ENCODE measurements at regions not wholly inside any gene's neighbourhood (a gene's known extent, or its start where the extent isn't known, plus 50 kb on each side); places are given as distances from the start of the nearest gene placed in this dataset.
"Not testable (repeated sequence)": the region's sequence is repeated elsewhere in the genome, so short reads cannot be mapped to it uniquely, and the experiment has no call there.

GRCh38 chr1:105398909-105399308 is 1649.2 kb downstream of the AMY1C start:
- no peak for DNase-seq (ENCODE audit: low spot score)

DNA sequence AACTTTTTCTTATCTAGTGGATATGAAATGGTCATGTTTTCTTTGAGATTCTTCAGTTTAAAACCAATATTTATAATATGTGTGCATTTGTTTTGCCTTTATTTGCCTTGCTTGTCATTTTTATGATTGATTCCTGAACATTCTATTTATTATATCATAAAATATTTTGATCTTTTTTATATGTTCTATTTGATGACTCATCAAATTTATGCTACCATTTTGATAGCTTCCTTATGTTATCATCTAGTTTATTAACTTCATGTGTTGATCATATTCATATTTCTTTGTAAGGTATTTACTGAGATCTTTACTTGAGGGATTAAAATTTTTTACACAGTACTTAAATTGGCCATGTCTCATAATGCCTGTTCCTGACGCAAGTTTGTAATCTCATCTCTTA is 1650.0 kb downstream of the AMY1C start:
- DNase-seq (ENCODE audit: low spot score), result no peak

- DNase-seq (ENCODE audit: low spot score), result no peak
Measured at GRCh38 chr1:105416261-105416660, 1640.2 kb upstream of the PRMT6 start.

DNA sequence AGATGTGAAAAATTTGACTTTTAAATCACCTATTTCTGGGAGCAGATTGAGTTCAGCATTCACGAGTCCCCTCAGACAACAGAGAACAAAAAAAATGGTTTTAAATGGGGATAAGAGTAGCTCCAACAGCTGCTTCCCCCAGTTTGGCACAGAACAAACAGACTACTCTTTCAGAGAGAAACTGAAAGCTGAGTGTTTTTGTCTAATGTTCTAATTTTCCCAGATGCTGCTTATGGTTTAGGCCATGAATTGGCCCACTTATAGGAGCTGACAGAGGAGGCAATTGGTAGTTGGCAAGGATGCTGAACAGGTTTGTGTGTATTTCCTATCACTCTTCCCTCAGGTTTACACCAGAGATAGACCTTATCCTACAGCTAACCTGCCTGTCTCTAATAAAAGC is 1637.4 kb upstream of the PRMT6 start:
- DNase-seq (ENCODE audit: low spot score), result no peak

GRCh38 chr1:105427543-105427942 is 1628.9 kb upstream of the PRMT6 start:
- no peak for DNase-seq (ENCODE audit: low spot score)

- no peak for DNase-seq (ENCODE audit: low spot score)
Measured at GRCh38 chr1:105436589-105437259, 1619.8 kb upstream of the PRMT6 start.

DNA sequence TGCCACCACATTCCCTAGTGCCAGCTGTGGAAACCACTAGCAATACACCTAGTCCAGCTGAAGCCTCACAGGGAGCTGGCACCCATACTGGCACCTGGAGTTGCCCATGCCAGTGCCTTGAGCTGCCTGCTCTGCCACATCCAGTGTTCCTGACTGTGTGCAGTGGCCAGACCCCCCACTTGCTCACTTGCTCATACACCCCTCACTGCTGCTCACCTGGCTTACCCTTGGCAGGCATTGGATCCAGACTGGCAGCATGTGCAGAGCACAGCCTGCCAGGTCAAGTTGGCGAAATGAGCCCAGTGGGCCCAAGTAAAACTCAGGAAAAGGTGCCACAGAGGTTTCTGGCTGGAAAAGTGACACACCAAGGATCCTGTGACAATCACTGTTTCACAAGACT is 1618.6 kb upstream of the PRMT6 start:
- DNase-seq (ENCODE audit: low spot score), result no peak

DNA sequence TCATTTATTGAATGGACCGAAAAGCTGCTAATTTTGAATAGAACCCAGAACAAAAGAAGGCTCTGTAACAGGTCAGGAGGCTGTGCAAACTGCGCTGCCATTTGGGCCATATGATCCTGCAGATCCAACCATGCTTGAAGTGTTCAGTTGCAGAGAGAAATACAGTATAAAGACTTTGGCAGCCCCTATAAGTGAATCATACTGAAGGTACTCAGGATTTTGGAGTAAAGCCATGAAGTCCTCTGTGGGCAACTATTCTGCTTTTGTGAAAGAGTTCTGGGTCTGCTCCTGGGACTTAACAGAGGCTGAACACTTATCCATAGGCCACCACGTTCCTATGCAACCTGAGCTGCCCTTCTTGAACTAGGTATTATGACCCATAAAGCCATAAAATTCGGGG is 1613.6 kb upstream of the PRMT6 start:
- no peak for DNase-seq (ENCODE audit: low spot score)

- DNase-seq (ENCODE audit: low spot score), result no peak
Measured at GRCh38 chr1:105459759-105460158, 1596.7 kb upstream of the PRMT6 start.

DNA sequence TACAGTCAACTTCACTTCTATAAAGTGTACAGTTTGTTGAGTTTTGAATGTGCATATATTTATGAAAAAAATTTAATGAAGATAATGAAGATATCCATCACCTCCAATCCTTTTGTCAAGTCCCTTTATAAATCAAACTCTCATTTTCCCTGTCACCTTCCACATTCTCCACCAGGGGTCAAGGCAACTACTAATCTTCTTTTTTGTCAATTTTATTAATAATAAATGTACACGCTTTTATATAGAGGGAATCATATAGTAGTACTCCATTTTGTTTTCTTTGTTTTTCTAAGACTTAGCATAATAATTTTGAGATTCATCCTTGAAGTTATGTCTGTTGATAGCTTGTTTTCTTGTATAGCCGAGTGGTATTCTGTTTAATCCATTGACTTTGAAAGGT is 1594.2 kb upstream of the PRMT6 start:
- no peak for DNase-seq (ENCODE audit: low spot score)

- no peak for DNase-seq (ENCODE audit: low spot score)
Measured at GRCh38 chr1:105467549-105467948, 1588.9 kb upstream of the PRMT6 start.

GRCh38 chr1:105470541-105470940 is 1585.9 kb upstream of the PRMT6 start:
- DNase-seq (ENCODE audit: low spot score), result not testable (repeated sequence)

DNA sequence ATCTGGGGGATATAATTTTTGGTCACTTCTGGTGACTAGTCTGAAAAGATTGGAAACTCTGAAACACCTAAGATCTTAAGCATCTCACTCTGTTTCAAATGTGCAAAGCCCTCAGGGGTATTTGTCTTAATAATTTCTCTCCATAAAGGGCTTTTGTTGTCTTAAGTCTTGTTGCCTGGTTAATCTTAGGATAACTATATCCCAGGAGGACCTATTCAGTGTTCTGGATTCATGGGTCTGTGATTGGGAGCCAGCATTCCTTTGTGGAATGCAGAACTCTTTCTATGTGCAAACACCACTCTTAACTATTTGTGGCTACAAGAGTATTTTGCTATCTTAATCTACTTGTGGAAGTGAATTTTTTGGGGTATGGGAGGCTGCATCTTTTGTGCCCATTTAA is 1573.0 kb upstream of the PRMT6 start:
- DNase-seq (ENCODE audit: low spot score), result no peak

- DNase-seq (ENCODE audit: low spot score), result no peak
Measured at GRCh38 chr1:105485207-105485606, 1571.3 kb upstream of the PRMT6 start.

DNA sequence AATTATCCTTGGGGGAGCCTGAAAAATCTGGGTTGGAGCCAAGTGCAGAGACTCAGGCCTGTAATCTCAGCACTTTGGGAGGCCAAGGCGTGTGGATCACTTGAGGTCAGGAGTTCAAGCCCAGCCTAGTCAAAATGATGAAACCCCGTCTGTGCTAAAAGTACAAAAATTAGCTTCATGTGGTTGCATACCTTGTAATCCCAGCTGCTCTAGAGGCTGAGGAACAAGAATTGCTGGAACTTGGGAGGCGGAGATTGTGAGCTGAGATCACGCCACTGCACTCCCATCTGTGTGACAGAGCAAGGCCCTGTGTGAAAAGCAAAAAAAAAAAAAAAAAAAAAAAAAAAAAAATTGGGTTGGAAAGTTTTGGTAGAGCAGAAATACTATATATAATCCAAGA is 1563.6 kb upstream of the PRMT6 start:
- no peak for DNase-seq (ENCODE audit: low spot score)

DNA sequence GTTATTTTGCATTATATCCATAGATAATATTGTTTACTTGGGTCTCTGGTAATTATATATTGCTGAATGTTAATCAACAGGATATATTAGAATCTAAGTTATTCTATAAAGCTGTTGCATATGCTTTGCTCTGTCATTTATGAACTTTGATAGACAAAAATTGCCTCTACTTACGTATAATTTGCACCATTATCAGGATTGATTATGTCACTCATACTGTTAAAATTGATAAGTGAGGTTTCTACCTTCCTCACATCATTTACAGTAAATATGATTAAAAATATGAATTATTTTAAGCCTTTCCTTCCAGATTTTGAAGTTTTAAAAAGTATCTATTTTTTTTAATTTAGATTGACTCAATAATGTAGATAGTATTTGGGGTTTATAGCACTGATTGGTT is 1540.4 kb upstream of the PRMT6 start:
- DNase-seq (ENCODE audit: low spot score), result no peak

DNA sequence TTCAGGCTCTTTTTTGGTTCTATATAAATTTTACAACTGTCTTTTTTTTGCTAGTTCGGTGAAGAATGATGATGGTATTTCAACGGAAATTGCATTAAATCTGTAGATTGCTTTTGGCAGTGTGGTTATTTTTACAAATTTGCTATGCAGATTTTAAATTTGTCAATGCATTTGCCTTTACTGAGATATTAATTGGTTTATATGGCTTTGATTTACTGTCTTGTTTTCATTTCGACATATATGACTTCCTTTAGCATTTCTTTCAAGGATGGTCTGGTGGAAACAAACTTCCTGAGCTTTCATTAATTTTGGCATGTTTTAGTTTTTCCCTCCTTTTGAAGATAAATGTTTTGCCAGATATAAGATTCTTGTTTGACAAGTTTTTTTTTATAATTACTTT is 1522.5 kb upstream of the PRMT6 start:
- DNase-seq (ENCODE audit: low spot score), result no peak

GRCh38 chr1:105544475-105544874 is 1512.0 kb upstream of the PRMT6 start:
- DNase-seq (ENCODE audit: low spot score), result no peak

DNA sequence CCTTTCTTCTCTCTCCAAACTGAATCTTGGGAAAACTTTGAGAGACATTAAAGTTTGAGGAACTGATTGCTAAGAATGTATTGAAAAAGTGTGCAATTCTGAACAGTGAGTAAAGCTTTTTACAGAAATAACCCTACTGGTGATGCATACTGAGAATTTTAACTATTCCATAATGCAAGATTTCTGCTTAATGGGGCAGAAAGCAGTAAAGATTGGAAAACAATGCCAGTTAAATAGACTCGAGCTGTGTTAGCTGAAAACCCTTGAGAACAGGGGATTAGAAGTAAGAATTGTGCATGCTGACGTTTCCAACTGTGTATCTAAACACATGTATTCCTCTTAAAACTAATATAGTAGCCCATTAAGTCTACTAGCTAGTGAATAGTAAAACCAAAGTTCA is 1500.2 kb upstream of the PRMT6 start:
- DNase-seq (ENCODE audit: low spot score), result no peak

DNA sequence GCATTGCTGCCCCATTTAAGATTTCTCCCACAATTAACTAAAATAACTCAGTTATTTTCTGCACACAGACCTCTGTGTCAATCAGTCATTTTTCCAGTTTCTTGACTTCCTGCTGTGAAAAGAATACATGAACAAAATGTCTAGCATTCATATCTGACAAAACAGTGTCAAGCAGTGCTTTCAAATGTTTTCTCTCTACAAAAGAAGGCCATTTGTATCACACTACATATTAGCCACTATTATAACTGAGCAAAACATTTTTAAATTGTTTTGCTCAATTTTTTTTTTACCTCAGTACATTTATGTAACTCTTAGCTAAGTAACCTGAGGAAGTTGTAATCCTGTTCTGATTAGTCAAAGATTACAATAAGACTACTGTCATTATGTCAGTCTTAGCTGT is 1498.5 kb upstream of the PRMT6 start:
- no peak for DNase-seq (ENCODE audit: low spot score)

DNA sequence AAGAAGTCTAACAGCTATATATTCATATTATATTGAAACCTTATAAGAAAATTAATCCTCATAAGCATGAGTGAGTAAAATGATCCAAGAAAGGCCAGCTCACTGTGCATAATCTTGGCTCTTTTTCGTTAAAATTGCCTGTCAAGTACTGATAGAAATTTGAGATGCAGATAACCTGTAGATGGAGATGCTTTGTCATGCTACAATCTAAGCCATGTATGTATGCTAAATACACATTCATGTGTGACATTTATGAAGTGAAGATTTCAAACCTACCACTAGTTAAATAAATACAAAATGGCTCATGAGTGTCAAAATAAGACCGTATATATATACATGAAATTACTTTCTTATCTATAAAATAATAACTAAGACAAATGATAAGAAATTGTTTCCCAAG is 1491.5 kb upstream of the PRMT6 start:
- DNase-seq (ENCODE audit: low spot score), result no peak

GRCh38 chr1:105585791-105586190 is 1470.7 kb upstream of the PRMT6 start:
- no peak for DNase-seq (ENCODE audit: low spot score)

- DNase-seq (ENCODE audit: low spot score), result no peak
Measured at GRCh38 chr1:105591681-105592080, 1464.8 kb upstream of the PRMT6 start.

GRCh38 chr1:105608713-105609112 is 1447.8 kb upstream of the PRMT6 start:
- DNase-seq (ENCODE audit: low spot score), result peak; percentile 3
